SHP77 (cell line): ENCODE measurements at regions not wholly inside any gene's neighbourhood (a gene's known extent, or its start where the extent isn't known, plus 50 kb on each side); places are given as distances from the start of the nearest gene placed in this dataset.

Experiments
- DNase-seq, 2 experiments: peaks; one replicate each; lab custom pipeline; 2025; lab: John Stamatoyannopoulos, UW

DNA sequence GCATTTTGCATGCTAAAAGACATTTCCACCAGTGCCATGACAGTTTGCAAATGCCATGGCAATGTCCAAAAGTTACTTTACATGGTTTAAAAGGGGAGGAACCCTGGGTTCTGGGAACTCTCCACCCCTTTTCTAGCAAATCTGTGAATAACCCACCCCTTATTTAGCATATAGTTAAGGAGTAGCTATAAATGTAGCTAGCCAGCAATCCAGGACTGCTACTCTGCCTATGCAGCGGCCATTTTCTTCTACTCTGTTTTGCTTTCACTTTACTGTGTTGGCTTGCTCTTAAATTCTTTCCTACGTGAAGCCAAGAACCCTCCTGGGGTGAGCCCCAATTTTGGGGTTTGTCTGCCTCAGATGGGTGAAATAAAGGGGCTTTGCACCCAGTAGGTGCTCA is 141.0 kb downstream of the PTPN11 start:
- no peak for DNase-seq

DNA sequence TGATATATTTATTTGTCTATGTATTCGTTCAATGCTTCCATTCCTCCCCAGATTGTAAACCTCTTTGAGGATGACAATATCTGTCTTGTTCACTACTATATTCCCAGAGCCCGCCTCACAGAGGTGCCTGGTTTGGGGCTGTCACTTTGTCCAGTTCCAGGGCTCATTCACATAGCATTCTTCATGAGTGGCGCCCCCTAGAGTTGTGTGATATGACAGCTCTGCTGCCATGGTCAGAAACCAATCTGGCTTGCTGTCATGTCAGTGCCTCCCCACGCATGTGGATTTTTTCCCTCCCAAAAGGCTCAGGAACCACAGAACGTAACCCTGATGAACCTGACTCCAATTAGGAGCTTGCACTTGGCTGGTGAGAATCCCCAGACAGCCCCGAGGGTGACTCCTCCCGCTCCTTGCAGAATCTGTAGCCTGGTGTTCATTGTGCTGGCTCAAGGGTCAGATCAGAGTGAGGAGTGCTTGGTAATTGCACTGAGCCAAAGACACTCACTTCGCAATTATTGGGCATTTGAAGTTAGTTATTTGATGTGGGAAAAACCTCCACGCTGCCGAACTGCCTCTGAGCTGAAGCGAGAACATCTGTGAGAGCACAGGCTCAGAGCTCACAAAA is 145.5 kb downstream of the PTPN11 start:
- DNase-seq, result no peak

DNA sequence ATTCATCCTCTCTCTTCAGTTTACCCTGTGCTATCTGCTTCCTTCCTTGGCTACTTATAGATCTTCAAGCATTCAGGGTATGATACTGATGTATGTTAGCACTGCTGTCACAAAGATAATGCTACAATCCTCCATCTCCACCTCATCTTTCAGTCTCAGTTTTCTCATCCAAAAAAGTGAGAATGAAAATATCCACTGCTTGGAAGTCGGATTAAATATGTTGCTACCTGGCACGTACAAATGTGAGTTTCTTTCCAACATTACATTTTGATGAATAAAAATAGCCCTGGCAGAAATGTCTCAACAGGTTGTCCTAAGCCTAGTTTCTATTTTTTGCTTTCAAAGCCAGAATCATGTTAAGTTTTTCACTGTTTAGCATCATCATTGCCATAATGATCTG is 149.9 kb downstream of the PTPN11 start:
- no peak for DNase-seq

DNA sequence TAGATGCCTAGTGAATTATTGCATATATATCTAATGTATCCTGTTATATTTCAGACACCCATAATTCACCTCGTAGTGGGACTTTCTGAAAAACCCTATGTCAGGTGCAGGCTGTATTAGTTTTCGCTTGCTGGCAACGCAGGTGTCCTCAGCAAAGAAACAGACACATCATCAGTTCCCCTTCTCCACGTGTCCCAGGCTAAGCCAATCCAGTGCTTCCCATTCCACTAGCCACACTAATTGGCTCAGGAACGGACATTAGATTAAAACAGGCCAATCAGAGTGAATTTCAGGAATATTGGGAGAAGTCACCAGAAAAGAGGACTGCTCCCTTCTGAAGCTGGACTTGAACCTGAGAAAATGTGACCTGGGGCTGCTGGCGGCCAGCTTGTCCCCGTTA is 151.3 kb downstream of the PTPN11 start:
- peak in 1 of 2 experiments; percentile 9 for DNase-seq

DNA sequence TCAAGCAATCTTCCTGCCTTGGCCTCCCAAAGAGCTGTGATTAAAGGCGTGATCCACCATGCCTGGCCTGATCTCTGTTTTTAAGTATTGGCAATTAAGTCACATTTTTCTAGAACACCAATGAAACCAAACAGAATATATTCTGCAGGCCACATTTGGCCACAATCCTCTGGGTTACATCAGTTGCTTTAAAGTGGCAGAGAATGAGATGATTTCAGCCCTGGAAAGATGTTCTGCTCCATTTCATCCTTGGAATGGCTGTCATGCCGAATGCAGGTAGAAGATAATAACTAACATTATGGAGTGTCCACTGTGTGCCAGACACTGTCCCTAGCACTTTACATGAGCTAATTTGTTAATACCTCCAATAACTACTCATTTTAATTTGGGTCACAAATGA is 154.4 kb downstream of the PTPN11 start:
- no peak for DNase-seq

DNA sequence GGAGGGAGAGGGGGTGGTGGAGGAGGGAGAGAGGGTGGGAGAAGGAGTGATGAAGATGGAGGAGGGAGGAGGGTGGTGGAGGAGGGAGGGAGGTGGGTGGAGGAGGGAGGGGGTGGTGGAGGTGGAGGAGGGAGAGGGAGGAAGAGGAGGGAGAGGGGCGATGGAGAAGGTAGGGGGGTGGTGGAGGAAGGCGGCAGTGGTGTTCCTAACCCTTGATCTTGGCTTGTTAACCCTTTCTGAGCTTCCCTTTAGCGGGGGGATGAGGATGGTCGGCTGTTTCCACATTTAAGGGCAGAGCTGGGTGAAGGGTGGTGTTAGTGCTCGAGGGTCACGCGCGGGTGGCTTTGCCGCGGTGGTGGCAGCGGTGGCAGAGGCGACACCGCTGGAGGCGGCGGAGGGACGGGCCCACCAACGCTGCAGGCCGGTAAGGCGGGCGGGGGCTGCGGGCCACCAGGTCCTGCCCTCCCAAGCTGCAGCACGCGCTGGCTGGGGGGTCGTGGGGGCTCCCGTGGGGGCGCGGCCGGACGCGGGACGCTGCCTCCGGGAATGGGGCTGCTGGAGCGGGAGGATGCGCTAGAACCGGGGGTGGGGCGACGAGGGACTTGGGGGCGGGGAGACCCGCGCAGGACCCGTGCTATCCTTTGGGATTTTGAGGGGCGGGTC is 156.3 kb downstream of the PTPN11 start:
- no peak for DNase-seq

DNA sequence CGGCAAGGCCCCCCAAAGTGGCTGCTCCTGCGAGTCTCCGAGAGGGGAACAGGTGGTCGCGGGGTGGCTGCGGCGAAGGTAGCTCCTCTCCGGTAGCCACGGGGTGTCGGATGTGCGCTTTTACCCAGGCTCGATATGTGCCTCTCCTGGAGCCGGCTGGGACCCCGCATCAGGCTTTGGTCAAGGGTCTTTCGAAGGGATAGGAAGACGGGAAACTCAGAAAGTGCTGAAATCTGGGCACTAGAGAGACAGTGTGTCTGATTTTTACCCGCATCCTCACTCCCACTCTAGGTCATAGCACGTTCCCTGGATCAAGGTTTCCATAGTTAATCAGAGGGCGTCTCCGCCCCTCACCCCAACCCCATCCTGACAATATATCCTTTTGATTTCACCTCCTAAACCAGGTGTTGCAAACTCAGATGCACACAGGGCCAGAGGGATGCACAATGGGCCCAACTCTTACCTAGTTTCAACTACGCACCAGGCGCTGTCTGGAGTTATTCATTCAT is 156.9 kb downstream of the PTPN11 start:
- no peak for DNase-seq

DNA sequence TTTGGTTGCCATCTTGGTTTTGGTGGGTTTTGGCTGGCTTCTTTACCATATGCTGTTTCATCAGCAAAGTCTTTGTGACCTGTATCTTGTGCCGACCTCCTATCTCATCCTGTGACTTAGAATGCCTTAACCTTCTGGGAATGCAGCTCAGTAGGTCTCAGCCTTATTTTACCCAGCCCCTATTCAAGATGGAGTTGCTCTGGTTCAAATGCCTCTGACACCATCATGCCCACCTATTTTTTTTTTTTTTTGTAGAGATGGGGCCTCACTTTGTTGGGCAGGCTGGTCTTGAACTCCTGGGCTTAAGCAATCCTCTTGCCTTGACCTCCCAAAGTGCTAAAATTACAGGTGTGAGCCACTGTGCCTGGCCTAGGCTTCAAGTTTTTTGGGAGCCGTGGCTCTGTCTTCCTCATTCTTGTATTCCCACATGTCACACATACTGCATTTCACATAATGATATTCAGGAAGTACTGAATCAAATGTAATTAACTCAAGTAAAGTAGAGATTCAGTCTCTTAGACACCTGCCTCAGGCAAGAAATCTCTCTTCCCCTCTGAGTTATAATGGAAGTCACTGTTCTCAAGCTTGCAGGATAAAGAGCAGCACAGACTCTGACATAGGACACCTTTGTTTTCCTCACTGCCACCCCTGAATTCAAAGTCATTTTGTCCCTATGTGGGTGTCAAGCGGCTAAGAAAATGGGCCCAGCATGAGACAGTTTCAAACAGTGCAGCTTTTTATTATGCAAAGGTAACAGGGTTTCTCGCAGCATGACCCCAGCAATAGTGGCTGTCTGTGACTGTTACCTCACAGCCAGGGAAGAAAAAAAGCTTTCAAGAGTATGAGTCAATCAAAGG is 159.0 kb downstream of the PTPN11 start:
- no peak for DNase-seq

DNA sequence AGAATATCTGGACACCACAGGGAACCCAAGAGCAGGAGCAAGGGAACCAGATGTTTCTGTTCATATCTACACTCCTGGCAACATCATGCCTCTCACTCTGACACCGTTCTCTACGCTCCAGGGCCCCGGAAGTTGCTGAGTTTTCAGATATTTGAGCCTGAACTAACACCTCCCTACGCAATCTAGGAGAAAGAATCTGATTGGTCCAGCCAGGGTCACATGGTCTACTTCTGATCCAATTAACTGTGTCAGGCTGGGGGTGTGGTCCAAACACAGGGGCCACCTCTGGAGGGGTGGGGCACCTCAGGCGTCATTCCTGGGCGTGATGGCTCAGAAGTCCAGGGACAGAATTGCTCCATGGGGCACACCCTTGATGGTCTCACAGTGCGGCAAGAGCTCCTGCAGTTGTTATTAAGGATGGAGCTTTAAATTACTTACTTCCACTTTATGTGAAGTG is 165.5 kb downstream of the PTPN11 start:
- DNase-seq, result peak; percentile 53 to 64

DNA sequence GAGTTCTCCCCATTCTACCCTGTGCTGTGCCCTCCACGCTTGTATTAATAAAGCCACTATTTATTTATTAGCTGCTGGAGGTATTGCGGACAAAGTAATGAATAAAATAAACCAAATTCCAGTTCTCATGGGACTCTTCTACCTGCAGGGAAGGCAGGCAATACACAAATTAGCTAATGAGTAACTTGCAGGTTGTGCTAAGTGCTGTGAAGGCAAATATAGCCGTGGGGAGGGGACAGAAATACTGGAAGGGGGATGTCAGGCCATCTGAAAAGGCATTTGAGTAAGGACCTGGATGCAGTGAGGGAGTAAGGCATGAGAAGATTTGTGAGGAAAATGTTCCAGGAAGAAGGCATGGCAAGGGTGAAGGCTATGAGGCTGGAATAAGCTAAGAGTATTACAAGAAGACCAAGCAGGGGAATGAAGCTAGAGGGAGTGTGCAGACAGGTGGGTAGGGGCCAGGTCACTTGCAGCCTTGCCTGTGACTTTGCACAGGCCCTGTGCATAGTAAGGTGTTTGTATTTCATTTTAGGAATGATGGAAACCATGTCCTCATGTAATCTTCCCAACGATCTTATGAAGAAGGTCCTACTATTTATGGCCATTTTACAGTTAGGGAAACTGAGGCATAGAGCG is 167.5 kb downstream of the PTPN11 start:
- no peak for DNase-seq

DNA sequence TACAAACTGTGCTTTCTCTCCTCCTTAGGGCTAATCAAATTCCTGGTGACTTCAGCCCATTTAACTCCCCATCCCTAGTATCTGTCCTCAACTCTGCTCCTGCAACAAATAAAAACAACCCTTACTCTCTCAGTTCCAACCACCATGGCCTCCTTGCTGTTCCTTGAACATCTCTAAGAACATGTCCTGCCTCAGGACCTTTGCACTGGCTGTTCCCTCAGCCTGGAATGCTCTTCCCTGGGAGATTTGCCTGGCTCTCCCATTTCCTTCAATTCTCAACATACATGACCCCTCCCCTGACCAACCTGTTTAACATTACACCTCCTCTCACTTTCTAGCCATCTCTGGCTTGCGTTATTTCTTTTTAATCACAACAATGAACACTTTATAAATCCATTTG is 170.5 kb downstream of the PTPN11 start:
- DNase-seq, result no peak

DNA sequence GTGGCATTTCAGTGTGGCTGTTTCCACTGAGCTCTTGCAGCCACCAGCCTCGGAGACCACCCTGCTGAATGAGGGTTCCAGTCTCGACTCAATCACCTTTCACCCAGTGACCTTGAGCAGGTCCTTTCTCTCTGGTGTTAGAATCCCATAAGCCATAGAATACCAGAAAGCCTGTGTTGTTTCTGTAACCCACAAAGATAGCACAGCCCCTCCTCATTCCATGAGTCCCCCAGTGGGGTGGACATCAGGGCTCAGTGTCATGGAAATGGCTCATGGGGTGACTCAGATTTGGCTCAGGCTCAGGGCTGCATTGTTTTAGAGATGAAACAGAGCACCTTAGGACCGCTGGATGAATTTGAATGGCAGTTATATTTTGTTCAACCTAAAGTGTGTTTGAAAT is 171.5 kb downstream of the PTPN11 start:
- no peak for DNase-seq

DNA sequence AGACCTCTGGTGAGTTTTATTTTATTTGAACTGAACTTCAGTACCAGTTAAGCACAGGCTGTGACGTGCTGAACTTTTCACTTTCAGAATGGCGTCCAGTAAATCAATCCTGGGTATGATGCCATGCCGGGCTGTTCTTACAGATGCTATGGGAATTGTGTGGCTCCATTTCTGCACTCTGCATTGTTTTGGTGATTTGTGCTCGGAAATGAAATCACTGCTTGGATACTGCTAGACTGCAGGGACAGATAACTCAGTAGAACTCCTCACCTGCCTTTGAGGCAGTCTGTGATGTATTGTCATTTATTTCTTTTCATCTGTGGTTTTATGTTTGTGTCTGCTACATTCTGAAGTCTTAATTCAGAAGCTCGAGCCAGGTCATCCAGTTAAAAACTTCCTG is 172.7 kb downstream of the PTPN11 start:
- DNase-seq, result no peak

DNA sequence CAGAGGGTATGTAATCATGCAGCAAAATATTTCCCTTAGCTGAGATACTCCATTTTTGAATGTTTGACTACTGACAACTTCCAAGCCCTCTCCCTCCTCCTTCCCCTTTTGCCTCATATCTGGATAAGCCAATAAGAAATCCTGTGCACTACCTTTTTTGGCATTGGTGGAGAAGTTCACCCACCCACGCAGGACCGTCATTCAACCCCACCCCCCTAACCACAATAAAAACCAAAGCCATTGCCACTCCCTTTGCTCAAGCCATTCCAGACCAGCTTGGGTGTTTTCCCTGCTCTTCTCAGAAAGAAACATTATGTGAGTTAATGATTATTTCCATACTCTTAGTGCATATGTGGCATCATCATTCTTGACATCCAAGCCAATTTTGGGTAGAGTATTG is 176.7 kb downstream of the PTPN11 start:
- DNase-seq, result no peak

DNA sequence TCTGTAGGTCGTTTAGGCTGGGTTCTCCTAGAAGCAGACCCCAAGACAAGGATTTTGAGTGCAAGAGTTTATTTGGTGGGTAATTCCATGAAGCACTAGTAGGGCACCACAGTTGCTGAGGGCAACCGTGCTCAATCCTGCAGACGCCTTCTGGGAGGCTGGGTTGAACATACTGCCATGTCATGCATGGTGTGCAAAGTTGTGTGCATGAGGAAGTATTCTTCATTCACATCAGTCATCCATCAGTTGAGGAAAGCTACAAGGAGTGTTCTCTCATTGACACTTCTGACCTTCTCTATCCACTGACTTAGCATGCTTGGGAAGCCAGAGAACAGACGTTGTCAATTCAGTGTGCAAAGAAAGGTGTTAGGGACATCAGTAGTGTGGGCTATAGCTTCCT is 179.2 kb downstream of the PTPN11 start:
- no peak for DNase-seq

DNA sequence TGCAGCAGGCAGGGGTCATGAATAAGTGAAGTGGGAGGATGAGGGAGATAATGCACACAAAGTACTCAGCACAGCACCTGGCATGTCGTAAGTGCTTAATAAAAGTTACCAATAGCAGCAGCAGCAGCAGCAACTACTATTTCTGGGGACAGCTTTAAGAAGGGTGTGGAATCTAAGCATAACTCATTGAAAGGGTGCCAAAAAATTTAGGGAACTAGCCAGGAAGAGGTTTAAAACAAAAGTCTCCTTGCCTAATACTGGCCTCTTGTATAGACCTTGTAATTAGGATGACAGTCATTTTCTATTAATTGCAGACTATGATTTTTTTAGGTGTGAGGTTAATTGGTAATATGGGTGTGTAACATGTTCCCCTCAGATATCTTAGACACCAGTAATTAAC is 179.9 kb downstream of the PTPN11 start:
- DNase-seq, result no peak

DNA sequence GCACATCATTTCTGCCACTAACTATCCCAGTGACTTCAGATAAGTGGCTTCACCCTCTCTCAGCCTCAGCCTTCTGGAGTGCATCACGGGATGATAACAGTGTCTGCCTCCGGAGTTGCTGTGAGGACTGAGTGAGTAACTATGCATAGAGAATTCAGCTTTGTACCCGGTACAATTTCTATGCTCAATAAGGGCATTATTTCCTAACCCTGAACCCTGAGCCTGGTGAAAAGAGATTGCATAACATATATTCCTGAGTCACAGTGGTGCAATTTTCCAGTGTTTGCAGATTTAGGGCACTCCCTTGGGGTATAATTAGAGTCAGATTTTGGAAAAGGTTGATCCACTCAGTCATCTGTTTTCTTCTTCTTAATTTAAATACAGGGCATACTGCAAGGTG is 181.1 kb downstream of the PTPN11 start:
- DNase-seq, result no peak

DNA sequence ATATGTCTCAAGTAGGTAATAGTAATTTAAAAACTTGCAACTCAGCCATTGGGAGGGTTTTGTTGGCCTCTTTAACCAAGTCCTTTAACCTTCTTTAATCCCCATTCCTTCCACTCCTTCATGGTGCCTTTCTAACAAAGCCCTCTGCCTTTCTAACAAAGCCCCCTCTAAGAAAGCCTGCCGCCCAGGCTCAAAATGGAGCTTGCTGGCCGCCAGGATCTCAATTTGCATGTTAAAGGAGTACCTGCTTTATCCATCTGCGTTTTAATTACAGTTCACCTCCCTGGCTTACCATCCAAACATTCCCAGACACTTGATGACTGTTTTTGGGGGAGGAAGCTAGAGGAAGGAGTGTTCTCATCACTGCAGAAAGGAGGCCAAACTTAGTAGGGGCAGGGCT is 183.4 kb downstream of the PTPN11 start:
- no peak for DNase-seq

DNA sequence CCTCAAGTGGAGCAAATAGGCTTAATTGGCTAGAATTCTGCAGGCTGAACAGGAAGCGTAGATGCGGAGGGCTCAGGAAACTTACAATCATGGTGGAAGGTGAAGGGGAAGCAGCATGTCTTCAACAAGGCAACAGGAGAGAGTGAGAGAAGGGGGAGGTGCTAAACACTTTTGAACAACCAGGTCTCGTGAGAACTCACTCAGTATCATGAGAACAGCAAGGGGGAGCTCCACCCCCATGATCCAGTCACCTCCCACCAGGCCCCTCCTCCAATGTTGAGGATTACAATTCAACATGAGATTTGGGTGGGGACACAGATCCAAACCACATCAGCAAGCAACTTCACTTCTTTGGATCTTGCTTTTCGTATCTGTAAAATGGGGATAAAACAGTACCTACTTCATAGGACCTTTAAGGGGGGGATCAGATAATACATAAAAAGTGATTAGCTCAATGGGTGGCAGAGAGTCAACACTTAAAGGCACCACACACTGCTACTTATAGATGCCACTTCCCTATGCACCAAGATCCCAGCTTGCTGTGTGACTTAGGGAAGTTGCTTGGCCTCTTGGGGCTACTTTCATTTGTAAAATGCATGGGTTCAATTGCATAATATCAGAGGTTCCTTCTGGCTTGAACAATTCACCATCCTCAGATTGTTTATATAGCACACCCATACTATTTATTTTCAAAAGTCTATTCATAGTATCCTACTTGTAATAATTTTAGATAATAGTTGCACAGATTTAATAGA is 184.8 kb upstream of the RPH3A start:
- DNase-seq, result no peak

DNA sequence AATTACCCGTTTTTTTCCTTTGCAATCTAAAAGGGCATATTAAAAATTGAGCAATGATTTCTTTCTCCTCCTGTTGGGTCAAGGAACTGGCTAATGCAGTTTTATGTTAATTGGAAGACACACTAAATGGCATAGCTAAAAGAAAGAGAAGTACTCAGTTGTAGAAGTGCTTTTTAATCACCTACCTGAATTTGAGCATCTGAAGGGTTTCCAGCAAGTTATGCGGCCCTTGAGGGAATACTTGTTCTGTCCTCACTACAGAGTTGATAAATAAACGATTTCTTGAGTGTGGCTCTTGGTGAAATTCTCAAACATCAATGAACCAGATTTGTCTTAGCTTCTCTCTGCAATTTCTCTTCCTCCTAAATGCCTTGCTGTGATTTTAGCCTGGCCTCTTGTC is 184.1 kb upstream of the RPH3A start:
- DNase-seq, result no peak

DNA sequence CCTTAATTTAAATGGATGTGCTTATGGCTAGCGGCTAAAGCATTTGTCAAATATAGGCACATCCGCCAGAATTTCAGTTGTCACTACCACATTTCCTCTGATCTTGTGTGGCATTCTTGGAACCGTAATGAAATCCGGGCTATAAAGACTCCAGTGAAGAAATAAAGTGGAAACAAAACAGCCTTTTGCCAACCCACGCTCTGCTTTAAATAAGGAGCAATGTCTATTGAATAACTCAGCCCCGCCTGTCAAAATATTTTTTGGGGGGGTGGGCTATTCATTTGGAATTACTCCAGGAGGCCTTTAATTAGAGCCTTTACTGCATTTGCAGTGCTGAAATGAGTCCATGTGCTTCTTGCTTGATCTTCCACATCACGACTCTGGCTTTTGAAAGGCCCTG is 179.6 kb upstream of the RPH3A start:
- no peak for DNase-seq

DNA sequence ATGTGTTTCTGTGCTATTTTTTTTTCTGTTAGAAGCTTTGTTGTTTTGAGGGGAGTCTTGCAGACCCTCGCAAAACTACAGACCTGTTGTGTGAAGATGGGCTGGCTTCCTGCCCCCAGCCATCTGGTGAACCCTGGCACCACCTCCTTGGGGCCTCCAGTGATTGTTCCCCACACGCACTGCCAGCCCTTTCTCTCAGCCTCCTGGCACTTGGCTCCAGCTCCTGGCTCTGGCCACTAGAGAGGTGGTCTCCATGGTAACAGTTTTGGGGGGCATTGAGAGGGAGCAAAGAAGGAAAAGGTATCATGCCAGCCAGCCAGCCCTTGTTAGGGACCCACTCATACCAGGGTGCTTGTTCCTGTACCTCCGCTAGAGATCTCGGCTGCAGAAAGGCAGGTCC is 176.4 kb upstream of the RPH3A start:
- DNase-seq, result no peak
